Thoracic aorta (tissue), 2 donors: ENCODE measurements at regions not wholly inside any gene's neighbourhood (a gene's known extent, or its start where the extent isn't known, plus 50 kb on each side); places are given as distances from the start of the nearest gene placed in this dataset.

ENCODE experiments used
- ATAC-seq: fragments of 150-250 bp; one replicate; pipeline ENCODE4 v1.8.0; 2017; ENCODE audit warnings: low read depth; ENCODE audit not compliant: insufficient number of reproducible peaks, low FRiP score
- DNase-seq: peaks from one replicate; pipeline ENCODE4 v3.0.0-alpha.2; 2020; ENCODE audit warnings: low spot score
- H3K27ac ChIP-seq, 2 donors: fragments of 200-600 bp; sonication (generic); 1 replicate in 1 of 2; 2 replicates in 1 of 2; pipeline ENCODE4 v1.5.1; 2016; ENCODE audit warnings: mild to moderate bottlenecking in 2 of 2, moderate library complexity in 2 of 2
- H3K27me3 ChIP-seq: fragments of 200-600 bp; sonication (generic); replicated peaks from 2 replicates; pipeline ENCODE4 v1.6.0; 2016; ENCODE audit warnings: mild to moderate bottlenecking; ENCODE audit not compliant: insufficient read depth
- H3K36me3 ChIP-seq: fragments of 200-600 bp; sonication (generic); one replicate; pipeline ENCODE4 v1.5.1; 2016
- H3K4me1 ChIP-seq, 2 donors: fragments of 200-600 bp; sonication (generic); 1 replicate in 1 of 2; 2 replicates in 1 of 2; pipeline versions ENCODE4 v1.5.1 to v1.6.0; 2016; ENCODE audit warnings: low read depth in 2 of 2, mild to moderate bottlenecking in 1 of 2; ENCODE audit not compliant: control insufficient read depth in 1 of 2
- H3K4me3 ChIP-seq: fragments of 200-600 bp; sonication (generic); 2 replicates; pipeline ENCODE4 v1.5.1; 2016; ENCODE audit warnings: mild to moderate bottlenecking
- H3K9me3 ChIP-seq: fragments of 200-600 bp; sonication (generic); 2 replicates; pipeline ENCODE4 v1.5.1; 2016
- TF ChIP-seq, protein P1 (sequence below): fragments of 200-600 bp; sonication (generic); IDR thresholded peaks from one replicate; pipeline ENCODE4 v1.5.1; 2019; ENCODE audit warnings: antibody characterized with exemption

- DNase-seq = no peak
- Histone ChIP-seq H3K27me3 (no peaks in the 10 kb centered on the region), H3K36me3 (no peaks in the 10 kb centered on the region), H3K4me3 (no peak overlapping the region), H3K4me1 (no peaks in the 10 kb centered on the region), H3K9me3 (no peaks in the 10 kb centered on the region), H3K27ac (no peak overlapping the region)
- no peak for ATAC-seq
- TF ChIP-seq, protein P1, sequence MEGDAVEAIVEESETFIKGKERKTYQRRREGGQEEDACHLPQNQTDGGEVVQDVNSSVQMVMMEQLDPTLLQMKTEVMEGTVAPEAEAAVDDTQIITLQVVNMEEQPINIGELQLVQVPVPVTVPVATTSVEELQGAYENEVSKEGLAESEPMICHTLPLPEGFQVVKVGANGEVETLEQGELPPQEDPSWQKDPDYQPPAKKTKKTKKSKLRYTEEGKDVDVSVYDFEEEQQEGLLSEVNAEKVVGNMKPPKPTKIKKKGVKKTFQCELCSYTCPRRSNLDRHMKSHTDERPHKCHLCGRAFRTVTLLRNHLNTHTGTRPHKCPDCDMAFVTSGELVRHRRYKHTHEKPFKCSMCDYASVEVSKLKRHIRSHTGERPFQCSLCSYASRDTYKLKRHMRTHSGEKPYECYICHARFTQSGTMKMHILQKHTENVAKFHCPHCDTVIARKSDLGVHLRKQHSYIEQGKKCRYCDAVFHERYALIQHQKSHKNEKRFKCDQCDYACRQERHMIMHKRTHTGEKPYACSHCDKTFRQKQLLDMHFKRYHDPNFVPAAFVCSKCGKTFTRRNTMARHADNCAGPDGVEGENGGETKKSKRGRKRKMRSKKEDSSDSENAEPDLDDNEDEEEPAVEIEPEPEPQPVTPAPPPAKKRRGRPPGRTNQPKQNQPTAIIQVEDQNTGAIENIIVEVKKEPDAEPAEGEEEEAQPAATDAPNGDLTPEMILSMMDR = no peak
Observed at GRCh38 chr3:78349571-78349970, 1309.7 kb downstream of the ROBO2 start.

DNA sequence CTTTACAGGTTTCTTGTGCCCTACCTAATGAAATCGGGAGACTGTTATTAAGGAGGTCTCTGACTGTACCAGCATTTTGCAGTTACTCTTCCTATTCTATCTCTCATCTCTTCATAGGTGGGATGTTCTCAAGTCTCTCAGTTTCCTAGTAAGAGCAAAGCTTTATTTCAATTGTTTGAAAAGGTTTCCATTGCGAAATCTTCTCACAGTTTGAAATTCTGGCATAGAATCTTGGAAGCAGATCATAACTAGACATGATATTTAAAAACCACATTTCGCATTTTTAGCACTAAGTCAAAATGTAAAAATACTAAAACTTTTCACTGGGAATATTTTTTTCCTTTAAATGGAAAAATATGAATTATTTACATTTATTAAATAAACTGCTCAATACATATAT is 1311.4 kb downstream of the ROBO2 start:
- DNase-seq (no peak), ATAC-seq (no peak)
- Histone ChIP-seq H3K4me1 (no peaks in the 10 kb centered on the region), H3K27me3 (no peaks in the 10 kb centered on the region), H3K27ac (no peak overlapping the region), H3K36me3 (no peaks in the 10 kb centered on the region), H3K4me3 (no peak overlapping the region), H3K9me3 (no peaks in the 10 kb centered on the region)
- TF ChIP-seq, protein P1 = no peak

DNA sequence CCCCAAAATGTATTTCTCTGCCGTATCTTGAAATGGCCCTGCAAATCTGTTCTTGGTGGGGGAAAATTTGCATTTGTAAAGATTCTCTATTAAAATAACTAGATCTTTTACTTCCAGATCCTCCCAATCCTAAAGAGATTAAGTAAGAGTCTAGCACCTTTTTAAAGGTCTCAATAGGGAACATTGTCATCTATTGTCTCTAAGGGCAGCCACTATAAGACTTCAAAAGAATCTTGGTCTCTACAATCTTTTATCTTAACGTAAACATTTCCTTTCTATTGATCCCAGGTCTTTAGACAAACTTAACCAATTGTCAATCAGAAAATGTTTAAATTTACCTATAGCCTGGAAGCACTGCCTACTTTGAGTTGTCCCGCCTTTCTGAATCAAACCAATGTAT is 1313.3 kb downstream of the ROBO2 start:
- DNase-seq = no peak
- no peak overlapping the region for H3K4me3 ChIP-seq
- TF ChIP-seq, protein P1 = no peak
- no peaks in the 10 kb centered on the region for H3K36me3 ChIP-seq
- H3K4me1 ChIP-seq = no peaks in the 10 kb centered on the region
- no peaks in the 10 kb centered on the region for H3K27me3 ChIP-seq
- ATAC-seq = no peak
- H3K9me3 ChIP-seq = no peaks in the 10 kb centered on the region
- no peak overlapping the region for H3K27ac ChIP-seq

DNA sequence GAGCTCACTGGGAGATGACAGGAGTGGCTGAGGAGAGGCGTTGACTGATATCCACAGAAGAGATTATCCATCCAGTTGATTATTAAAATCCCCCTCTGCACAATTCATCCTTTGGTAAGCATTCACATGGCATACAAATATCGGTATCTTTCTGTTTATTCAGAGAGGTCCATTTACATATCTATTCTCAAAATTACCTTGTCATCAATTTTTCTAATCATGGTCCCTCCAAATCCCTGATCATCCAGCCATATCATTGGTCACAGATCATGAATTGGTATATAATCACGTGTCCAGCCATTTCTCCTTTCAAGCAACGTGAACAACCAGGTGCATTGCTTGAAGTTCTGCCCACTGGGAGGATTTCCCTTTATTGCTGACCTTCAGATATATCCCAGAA is 1321.0 kb downstream of the ROBO2 start:
- no peaks in the 10 kb centered on the region for H3K9me3 ChIP-seq

DNA sequence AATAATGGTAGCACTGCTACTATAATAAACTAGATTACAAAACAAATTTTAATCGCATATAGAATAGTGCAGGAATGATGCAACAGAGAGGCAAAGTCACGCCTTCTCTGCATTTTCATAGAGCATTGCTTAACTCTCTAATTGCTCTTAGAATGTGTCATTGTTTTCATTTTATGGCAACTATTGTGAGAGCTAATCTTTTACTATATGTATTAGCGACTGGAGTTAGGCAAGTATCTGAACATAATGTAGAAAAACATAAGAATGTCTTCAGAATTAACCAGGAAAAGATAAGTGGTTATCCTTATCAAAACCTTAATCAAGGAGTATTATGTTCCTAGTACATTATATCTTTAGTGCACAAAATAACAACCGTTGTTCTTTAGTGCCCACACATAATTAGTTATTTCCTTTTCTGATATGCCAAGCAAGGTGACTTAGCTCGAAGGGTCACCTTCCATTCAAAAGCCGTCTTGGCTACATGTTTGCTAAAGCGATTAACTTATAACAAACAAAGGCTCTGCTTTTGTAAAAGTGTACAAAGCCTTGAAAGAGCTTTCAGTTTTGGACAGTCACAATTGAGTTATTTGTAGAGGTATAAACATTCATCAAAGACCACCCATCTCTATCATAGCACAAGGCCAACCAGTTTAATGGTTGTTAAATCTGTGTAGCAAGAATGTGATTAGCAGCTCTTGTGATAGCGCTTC is 1328.9 kb downstream of the ROBO2 start:
- no peaks in the 10 kb centered on the region for H3K27me3 ChIP-seq
- no peaks in the 10 kb centered on the region for H3K9me3 ChIP-seq
- no peak overlapping the region for H3K27ac ChIP-seq
- H3K4me3 ChIP-seq = no peak overlapping the region
- no peaks in the 10 kb centered on the region for H3K36me3 ChIP-seq
- no peak for DNase-seq
- TF ChIP-seq, protein P1 = no peak
- no peak for ATAC-seq
- H3K4me1 ChIP-seq = no peaks in the 10 kb centered on the region

More for the DNA sequence above, 1321.0 kb downstream of the ROBO2 start:
- H3K27me3 ChIP-seq = no peaks in the 10 kb centered on the region
- no peaks in the 10 kb centered on the region for H3K4me1 ChIP-seq
- ATAC-seq (no peak), DNase-seq (no peak)
- TF ChIP-seq, protein P1 = no peak
- H3K36me3 ChIP-seq = no peaks in the 10 kb centered on the region
- H3K27ac ChIP-seq = no peak overlapping the region
- H3K4me3 ChIP-seq = no peak overlapping the region
